ENCODE measurements at regions not wholly inside any gene's neighbourhood (a gene's known extent, or its start where the extent isn't known, plus 50 kb on each side); places are given as distances from the start of the nearest gene placed in this dataset.

DNA sequence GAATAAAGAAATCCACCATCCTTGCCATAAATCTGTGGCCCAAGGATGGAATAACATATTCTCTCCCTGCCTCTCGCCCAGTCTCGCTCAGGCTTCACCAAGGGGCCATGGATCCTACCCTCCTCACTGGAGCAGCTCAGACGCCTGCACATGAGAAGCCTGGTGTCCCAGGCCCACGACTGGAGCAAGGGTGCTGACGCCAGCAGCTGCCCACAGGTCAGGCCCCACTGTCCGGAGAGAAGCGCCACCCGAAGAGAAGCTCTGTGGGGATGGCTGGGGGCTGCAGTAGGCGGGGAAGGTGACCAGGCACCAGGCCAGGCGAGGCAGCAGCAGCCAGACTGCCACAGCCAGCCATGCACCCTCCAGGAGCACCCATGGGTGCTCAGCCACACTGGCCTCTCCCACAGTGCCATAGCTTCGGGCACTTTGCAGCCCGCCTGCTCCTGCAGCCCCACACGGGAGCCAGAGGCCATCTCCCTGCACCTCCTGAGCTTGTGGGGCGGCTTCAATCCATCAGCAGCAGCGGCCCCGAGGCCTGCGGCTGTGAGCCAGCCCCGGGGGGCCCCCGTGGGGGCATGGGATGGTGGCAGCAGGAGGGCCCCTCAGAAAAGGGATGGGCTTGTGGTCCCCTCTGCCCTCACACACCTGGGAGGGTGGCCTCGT, 286.2 kb upstream of the SGK1 start:
- no peaks in the 10 kb centered on the region for H3K27me3 ChIP-seq (ENCODE audit: control insufficient read depth in 2 of 2, insufficient read depth in 2 of 2, low read length in 2 of 2)
- H3K9me1 ChIP-seq (ENCODE audit: control insufficient read depth, insufficient read depth, low read length) = no peaks in the 10 kb centered on the region
- no peak overlapping the region for H3K4me2 ChIP-seq (ENCODE audit: insufficient read depth, low read length)
- 37% methylated on average over 14 of the region's 20 CpGs for WGBS (ENCODE audit: insufficient coverage, low coverage, missing lambda C conversion rate)
- H3K79me2 ChIP-seq (ENCODE audit: control insufficient read depth, insufficient read depth, low read length) = no peaks in the 10 kb centered on the region
- no peak overlapping the region for H2AFZ ChIP-seq (ENCODE audit: low read depth, low read length)
- POLR2A ChIA-PET = interaction anchor here (0.6 kb wide), 1 partner anchor 16 kb away, joined by 3 read pairs; no protein-coding TSS in a partner anchor
- ATAC-seq (no peak), FAIRE-seq (no peak), DNase-seq (ENCODE audit: extremely low read depth in 1 of 4, low spot score in 3 of 4) (no peak)
- intact Hi-C loops (cut with micrococcal nuclease) = no loop called here
- H3K36me3 ChIP-seq (ENCODE audit: control insufficient read depth, insufficient read depth, low read length) = no peaks in the 10 kb centered on the region
- no peak for TF ChIP-seq ZNF695 (CRISPR knock-in tag; IDR thresholded peaks at IDR 0.05)
- TF ChIP-seq POLR3A (IDR thresholded peaks at IDR 0.05; ENCODE audit: borderline replicate concordance, extremely low read depth, insufficient read depth, insufficient read length) = no peak
- H3K27ac ChIP-seq (ENCODE audit: extremely low read depth, low read depth, low read length) = no peak overlapping the region
- H3K4me1 ChIP-seq (replicated peaks in 1 of 2; ENCODE audit: control insufficient read depth in 2 of 2, insufficient read depth in 2 of 2, low read length in 2 of 2) = peaks cover 0 to 7% of the 10 kb centered on the region in 2 experiments; a peak in 2 of 5 replicates
- H3K4me3 ChIP-seq = no peak overlapping the region
- H3K9ac ChIP-seq (ENCODE audit: insufficient read depth in 1 of 2, low read depth in 2 of 2, low read length in 2 of 2) = no peak overlapping the region
- H3K9me3 ChIP-seq (replicated peaks; ENCODE audit: control insufficient read depth, insufficient read depth, low read depth, low read length) = no peaks in the 10 kb centered on the region; the same call in 1 of the 2 replicates
- in situ Hi-C loops (cut with MboI) = no loop called here
- no peaks in the 10 kb centered on the region for H4K20me1 ChIP-seq (replicated peaks; ENCODE audit: control insufficient read depth, insufficient read depth, low read length)
- no TSS peak for BruUV-seq (replicated peaks)
- CTCF ChIA-PET (ENCODE audit: low intra/inter-chr PET ratio) = no interaction called here

DNA sequence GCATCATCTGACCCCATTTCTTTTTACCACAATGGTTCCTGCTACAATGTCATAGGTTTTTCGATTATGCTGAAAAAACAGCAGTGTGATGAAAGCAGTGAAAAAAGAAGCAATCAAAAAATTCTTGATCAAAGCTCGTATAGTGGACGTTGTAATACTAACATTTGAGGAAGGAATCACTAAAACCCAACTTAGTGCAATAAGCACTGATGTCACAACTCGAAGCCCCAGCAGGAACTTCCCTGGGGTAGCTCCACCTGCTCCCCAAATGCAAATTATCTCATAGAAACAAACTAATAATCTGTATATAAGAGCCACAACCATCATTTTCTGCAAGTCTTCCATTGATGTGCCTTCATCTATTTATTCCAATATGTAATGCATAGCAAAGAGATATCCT, 285.6 kb upstream of the SGK1 start:
- CTCF ChIA-PET (ENCODE audit: low intra/inter-chr PET ratio) = no interaction called here
- FAIRE-seq (no peak), ATAC-seq (no peak), DNase-seq (ENCODE audit: extremely low read depth in 1 of 4, low spot score in 3 of 4) (no peak)
- no peaks in the 10 kb centered on the region for H3K36me3 ChIP-seq (ENCODE audit: control insufficient read depth, insufficient read depth, low read length)
- no peak overlapping the region for H3K4me3 ChIP-seq
- no peaks in the 10 kb centered on the region for H4K20me1 ChIP-seq (replicated peaks; ENCODE audit: control insufficient read depth, insufficient read depth, low read length)
- H3K79me2 ChIP-seq (ENCODE audit: control insufficient read depth, insufficient read depth, low read length) = no peaks in the 10 kb centered on the region
- POLR2A ChIA-PET = no interaction called here
- H3K4me2 ChIP-seq (ENCODE audit: insufficient read depth, low read length) = no peak overlapping the region
- H3K27me3 ChIP-seq (ENCODE audit: control insufficient read depth in 2 of 2, insufficient read depth in 2 of 2, low read length in 2 of 2) = no peaks in the 10 kb centered on the region
- no peak overlapping the region for H2AFZ ChIP-seq (ENCODE audit: low read depth, low read length)
- H3K9ac ChIP-seq (ENCODE audit: insufficient read depth in 1 of 2, low read depth in 2 of 2, low read length in 2 of 2) = no peak overlapping the region
- no TSS peak for BruUV-seq (replicated peaks)
- WGBS (ENCODE audit: insufficient coverage, low coverage, missing lambda C conversion rate) = 9% methylated on average over 4 of the region's 4 CpGs
- H3K9me3 ChIP-seq (replicated peaks; ENCODE audit: control insufficient read depth, insufficient read depth, low read depth, low read length) = no peaks in the 10 kb centered on the region; the same call in 1 of the 2 replicates
- no peak overlapping the region for H3K27ac ChIP-seq (ENCODE audit: extremely low read depth, low read depth, low read length)
- peaks cover 0 to 7% of the 10 kb centered on the region in 2 experiments; a peak in 2 of 5 replicates for H3K4me1 ChIP-seq (replicated peaks in 1 of 2; ENCODE audit: control insufficient read depth in 2 of 2, insufficient read depth in 2 of 2, low read length in 2 of 2)
- in situ Hi-C loops (cut with MboI) (no loop called here), intact Hi-C loops (cut with micrococcal nuclease) (no loop called here)
- H3K9me1 ChIP-seq (ENCODE audit: control insufficient read depth, insufficient read depth, low read length) = no peaks in the 10 kb centered on the region
- TF ChIP-seq RBM14 (IDR thresholded peaks at IDR 0.05; ENCODE audit: borderline replicate concordance, insufficient read depth, low read depth, low read length) (no peak), ZNF830 (CRISPR knock-in tag; IDR thresholded peaks at IDR 0.05) (no peak), BRCA1 (IDR thresholded peaks at IDR 0.05) (no peak), BRCA1 (CRISPR knock-in tag; IDR thresholded peaks at IDR 0.05) (no peak), TAL1 (IDR thresholded peaks at IDR 0.05) (no peak), JUN (IDR thresholded peaks at IDR 0.05; ENCODE audit: borderline replicate concordance, low read depth, low read length) (no peak), JUN (CRISPR knock-in tag; IDR thresholded peaks at IDR 0.05; ENCODE audit: borderline replicate concordance) (no peak), ZSCAN29 (IDR thresholded peaks at IDR 0.05) (no peak)
- TF ChIP-seq, protein P1, sequence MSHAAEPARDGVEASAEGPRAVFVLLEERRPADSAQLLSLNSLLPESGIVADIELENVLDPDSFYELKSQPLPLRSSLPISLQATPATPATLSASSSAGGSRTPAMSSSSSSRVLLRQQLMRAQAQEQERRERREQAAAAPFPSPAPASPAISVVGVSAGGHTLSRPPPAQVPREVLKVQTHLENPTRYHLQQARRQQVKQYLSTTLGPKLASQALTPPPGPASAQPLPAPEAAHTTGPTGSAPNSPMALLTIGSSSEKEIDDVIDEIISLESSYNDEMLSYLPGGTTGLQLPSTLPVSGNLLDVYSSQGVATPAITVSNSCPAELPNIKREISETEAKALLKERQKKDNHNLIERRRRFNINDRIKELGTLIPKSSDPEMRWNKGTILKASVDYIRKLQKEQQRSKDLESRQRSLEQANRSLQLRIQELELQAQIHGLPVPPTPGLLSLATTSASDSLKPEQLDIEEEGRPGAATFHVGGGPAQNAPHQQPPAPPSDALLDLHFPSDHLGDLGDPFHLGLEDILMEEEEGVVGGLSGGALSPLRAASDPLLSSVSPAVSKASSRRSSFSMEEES (CRISPR knock-in tag; IDR thresholded peaks at IDR 0.05) = no peak
